H9 (cell line): ENCODE measurements at regions not wholly inside any gene's neighbourhood (a gene's known extent, or its start where the extent isn't known, plus 50 kb on each side); places are given as distances from the start of the nearest gene placed in this dataset.

Source experiments
- DNase-seq: peaks from one replicate; pipeline ENCODE4 v3.0.0-alpha.2; 2017
- H2AFZ ChIP-seq: one replicate; pipeline ENCODE4 v1.6.1; 2013; ENCODE audit warnings: mild to moderate bottlenecking, low read length, control low read depth, moderate library complexity
- H2AK5ac ChIP-seq: 2 replicates; pipeline ENCODE4 v1.6.1; 2013; ENCODE audit warnings: low read length, control low read depth, mixed read lengths; ENCODE audit not compliant: insufficient read length
- H2BK120ac ChIP-seq: one replicate; pipeline ENCODE4 v1.6.1; 2013; ENCODE audit warnings: low read depth, mild to moderate bottlenecking, low read length, control low read depth, inconsistent platforms; ENCODE audit not compliant: poor library complexity, severe bottlenecking
- H2BK12ac ChIP-seq: 2 replicates; pipeline ENCODE4 v1.6.1; 2013; ENCODE audit warnings: low read length, control low read depth, mixed read lengths, low read depth; ENCODE audit not compliant: insufficient read length
- H2BK15ac ChIP-seq: 2 replicates; pipeline ENCODE4 v1.6.1; 2013; ENCODE audit warnings: low read depth, low read length, control low read depth
- H2BK20ac ChIP-seq: one replicate; pipeline ENCODE4 v1.6.1; 2013; ENCODE audit warnings: low read depth, mild to moderate bottlenecking, low read length, control low read depth, inconsistent platforms; ENCODE audit not compliant: poor library complexity, severe bottlenecking
- H2BK5ac ChIP-seq: 2 replicates; pipeline ENCODE4 v1.6.1; 2013; ENCODE audit warnings: low read length, control low read depth, mixed read lengths; ENCODE audit not compliant: insufficient read length
- H3K14ac ChIP-seq: 2 replicates; pipeline ENCODE4 v1.6.1; 2013; ENCODE audit warnings: low read length, control low read depth; ENCODE audit not compliant: insufficient read depth
- H3K18ac ChIP-seq: 2 replicates; pipeline ENCODE4 v1.6.1; 2013; ENCODE audit warnings: low read depth, mild to moderate bottlenecking, mixed read lengths, low read length, control low read depth; ENCODE audit not compliant: insufficient read length
- H3K23ac ChIP-seq: 2 replicates; pipeline ENCODE4 v1.6.1; 2013; ENCODE audit warnings: low read length, control low read depth, mixed read lengths, low read depth; ENCODE audit not compliant: insufficient read length
- H3K23me2 ChIP-seq: 2 replicates; pipeline ENCODE4 v1.6.1; 2013; ENCODE audit warnings: low read depth, mild to moderate bottlenecking, mixed read lengths, low read length, control low read depth; ENCODE audit not compliant: insufficient read length, poor library complexity, severe bottlenecking
- H3K27ac ChIP-seq: 2 replicates; pipeline ENCODE4 v1.5.1; 2013; ENCODE audit warnings: low read length, control low read depth, mixed read lengths, low read depth; ENCODE audit not compliant: insufficient read length
- H3K27me3 ChIP-seq: 2 replicates; pipeline ENCODE4 v1.6.1; 2013; ENCODE audit warnings: low read length, control low read depth, inconsistent platforms; ENCODE audit not compliant: insufficient read depth
- H3K4ac ChIP-seq: 2 replicates; pipeline ENCODE4 v1.6.1; 2013; ENCODE audit warnings: low read depth, mild to moderate bottlenecking, control low read depth, inconsistent platforms, low read length, moderate library complexity
- H3K4me1 ChIP-seq: 2 replicates; pipeline ENCODE4 v1.6.1; 2013; ENCODE audit warnings: low read length, control low read depth, inconsistent platforms; ENCODE audit not compliant: insufficient read depth
- H3K4me2 ChIP-seq: 2 replicates; pipeline ENCODE4 v1.6.1; 2013; ENCODE audit warnings: low read length, control low read depth, mixed read lengths; ENCODE audit not compliant: insufficient read length, insufficient read depth
- H3K56ac ChIP-seq: 2 replicates; pipeline ENCODE4 v1.6.1; 2013; ENCODE audit warnings: low read depth, mild to moderate bottlenecking, mixed read lengths, low read length, control low read depth; ENCODE audit not compliant: insufficient read length
- H3K79me1 ChIP-seq: 2 replicates; pipeline ENCODE4 v1.6.1; 2013; ENCODE audit warnings: low read depth, mild to moderate bottlenecking, moderate library complexity, low read length, control low read depth, inconsistent platforms; ENCODE audit not compliant: insufficient read depth, poor library complexity, severe bottlenecking
- H3K79me2 ChIP-seq: 2 replicates; pipeline ENCODE4 v1.6.1; 2013; ENCODE audit warnings: low read length, control low read depth, inconsistent platforms; ENCODE audit not compliant: insufficient read depth
- H3K9ac ChIP-seq: 2 replicates; pipeline ENCODE4 v1.6.1; 2013; ENCODE audit warnings: low read length, control low read depth, mixed read lengths; ENCODE audit not compliant: insufficient read length; ENCODE audit errors: extremely low read depth
- H3K9me3 ChIP-seq: one replicate; pipeline ENCODE4 v1.6.1; 2013; ENCODE audit warnings: low read depth, low read length, inconsistent platforms; ENCODE audit not compliant: control insufficient read depth
- H3T11ph ChIP-seq: one replicate; pipeline ENCODE4 v1.6.1; 2013; ENCODE audit warnings: mild to moderate bottlenecking, low read length, control low read depth, inconsistent platforms
- H4K20me1 ChIP-seq: one replicate; pipeline ENCODE4 v1.6.1; 2013; ENCODE audit not compliant: control insufficient read depth, insufficient read length, insufficient read depth
- H4K5ac ChIP-seq: 2 replicates; pipeline ENCODE4 v1.6.1; 2013; ENCODE audit warnings: low read depth, mild to moderate bottlenecking, mixed read lengths, low read length, control low read depth; ENCODE audit not compliant: insufficient read length
- H4K8ac ChIP-seq: replicated peaks from 2 replicates; pipeline ENCODE4 v1.6.1; 2013; ENCODE audit warnings: low read length, control low read depth, mixed read lengths, low read depth; ENCODE audit not compliant: insufficient read length
- H4K91ac ChIP-seq: 2 replicates; pipeline ENCODE4 v1.6.1; 2013; ENCODE audit warnings: low read depth, mild to moderate bottlenecking, moderate library complexity, mixed read lengths, low read length, control low read depth; ENCODE audit not compliant: insufficient read length
- H3K27ac Mint-ChIP-seq, 3 experiments: 2 replicates in 2 of 3; 3 replicates in 1 of 3; pipeline ENCODE4 v1.8.0; 2020 to 2021; ENCODE audit warnings: mixed read lengths in 3 of 3, mild to moderate bottlenecking in 1 of 3, moderate library complexity in 1 of 3
- H3K27me3 Mint-ChIP-seq: 2 replicates; pipeline ENCODE4 v1.8.0; 2021; ENCODE audit warnings: low read depth, mild to moderate bottlenecking, moderate library complexity, mixed read lengths
- H3K36me3 Mint-ChIP-seq, 3 experiments: 2 replicates in 2 of 3; 3 replicates in 1 of 3; pipeline ENCODE4 v1.8.0; 2020 to 2021; ENCODE audit warnings: low read depth in 3 of 3, mixed read lengths in 3 of 3; ENCODE audit not compliant: insufficient read depth in 1 of 3
- H3K4me1 Mint-ChIP-seq, 2 experiments: 2 replicates each; pipeline ENCODE4 v1.8.0; 2020; ENCODE audit warnings: mixed read lengths in 2 of 2
- H3K4me3 Mint-ChIP-seq, 2 experiments: 2 replicates in 1 of 2; 3 replicates in 1 of 2; pipeline ENCODE4 v1.8.0; 2020 to 2021; ENCODE audit warnings: mild to moderate bottlenecking in 2 of 2, mixed read lengths in 2 of 2, moderate library complexity in 1 of 2
- H3K9me3 Mint-ChIP-seq, 2 experiments: 2 replicates in 1 of 2; 3 replicates in 1 of 2; pipeline ENCODE4 v1.8.0; 2020; ENCODE audit warnings: mild to moderate bottlenecking in 2 of 2, mixed read lengths in 2 of 2, moderate library complexity in 1 of 2
- CTCF ChIP-seq: fragments of 200-600 bp; sonication (generic); conservative IDR thresholded peaks from 3 replicates; pipeline ENCODE4 v1.8.0; 2021; ENCODE audit warnings: antibody characterized with exemption, mild to moderate bottlenecking
- WGBS: extraction: QIAGEN DNeasy Blood & Tissue Kit; methylation state at CpG from one replicate; pipeline ENCODE4 v1.1.7; 2013; ENCODE audit warnings: missing lambda C conversion rate, low lambda C conversion rate, mixed read lengths; ENCODE audit not compliant: insufficient read length; ENCODE audit errors: extremely low coverage; 5-methylcytosine and 5-hydroxymethylcytosine counted together

- DNase-seq, result no peak
- H3K36me3 Mint-ChIP-seq, result no peaks in the 10 kb centered on the region
These were observed 209.2 kb downstream of the SNX10 start for GRCh38 chr7:26500749-26501352.

More at GRCh38 chr7:26500749-26501352, 209.2 kb downstream of the SNX10 start:
- H3T11ph ChIP-seq, result no peak overlapping the region
- no peaks in the 10 kb centered on the region for H3K9me3 Mint-ChIP-seq
- no peaks in the 10 kb centered on the region; a peak in 1 of 4 replicates for H3K4me1 Mint-ChIP-seq
- no peaks in the 10 kb centered on the region for H4K20me1 ChIP-seq
- H2AK5ac ChIP-seq, result no peak overlapping the region
- H2BK15ac ChIP-seq, result no peak overlapping the region
- no peaks in the 10 kb centered on the region for H3K27me3 ChIP-seq
- H3K79me1 ChIP-seq, result no peaks in the 10 kb centered on the region
- H3K79me2 ChIP-seq, result no peaks in the 10 kb centered on the region
- H3K27ac ChIP-seq, result no peak overlapping the region
- no peak overlapping the region for H3K18ac ChIP-seq
- H3K14ac ChIP-seq, result no peak overlapping the region
- no peak overlapping the region for H2BK120ac ChIP-seq
- no peak overlapping the region for H2BK5ac ChIP-seq
- no CpG with 5 or more reads among the region's 6 CpGs for WGBS
- no peak overlapping the region for H3K4ac ChIP-seq
- no peak overlapping the region for H3K27ac Mint-ChIP-seq
- H3K27me3 Mint-ChIP-seq, result peaks cover 1% of the 10 kb centered on the region
- no peak overlapping the region for H3K4me2 ChIP-seq
- H2BK20ac ChIP-seq, result no peak overlapping the region
- peak; percentile 75 for TF ChIP-seq CTCF
- H3K9me3 ChIP-seq, result no peaks in the 10 kb centered on the region
- H3K23me2 ChIP-seq, result no peaks in the 10 kb centered on the region
- H4K5ac ChIP-seq, result no peak overlapping the region
- H3K4me1 ChIP-seq, result no peaks in the 10 kb centered on the region
- no peak overlapping the region for H2BK12ac ChIP-seq
- no peak overlapping the region for H3K4me3 Mint-ChIP-seq
- no peak overlapping the region for H4K8ac ChIP-seq
- no peak overlapping the region for H4K91ac ChIP-seq
- no peak overlapping the region for H3K56ac ChIP-seq
- H2AFZ ChIP-seq, result no peak overlapping the region
- H3K9ac ChIP-seq, result no peak overlapping the region
- H3K23ac ChIP-seq, result no peak overlapping the region
